Mesendoderm (in vitro differentiated cells): ENCODE measurements at regions not wholly inside any gene's neighbourhood (a gene's known extent, or its start where the extent isn't known, plus 50 kb on each side); places are given as distances from the start of the nearest gene placed in this dataset.

Experiments used
- DNase-seq: peaks from one replicate; pipeline ENCODE4 v3.0.0; 2013
- H2AK5ac ChIP-seq: 2 replicates; pipeline ENCODE4 v1.6.1; 2013; ENCODE audit warnings: low read length, inconsistent platforms
- H2BK120ac ChIP-seq: 2 replicates; pipeline ENCODE4 v1.6.1; 2013; ENCODE audit warnings: low read depth, mild to moderate bottlenecking, low read length, moderate library complexity, mixed read lengths
- H2BK15ac ChIP-seq: replicated peaks from 2 replicates; pipeline ENCODE4 v1.6.1; 2013; ENCODE audit warnings: low read depth, mild to moderate bottlenecking, moderate library complexity
- H2BK5ac ChIP-seq: 2 replicates; pipeline ENCODE4 v1.6.1; 2013; ENCODE audit warnings: low read length, inconsistent platforms
- H3K18ac ChIP-seq: 2 replicates; pipeline ENCODE4 v1.6.1; 2013; ENCODE audit warnings: mild to moderate bottlenecking, low read length, mixed read lengths
- H3K23ac ChIP-seq: one replicate; pipeline ENCODE4 v1.6.1; 2013; ENCODE audit warnings: low read length
- H3K27ac ChIP-seq: 2 replicates; pipeline ENCODE4 v1.5.1; 2013; ENCODE audit warnings: low read depth, mild to moderate bottlenecking, inconsistent platforms, low read length, moderate library complexity
- H3K27me3 ChIP-seq: 2 replicates; pipeline ENCODE4 v1.6.1; 2013; ENCODE audit warnings: low read length, control low read depth, mild to moderate bottlenecking, inconsistent platforms; ENCODE audit not compliant: insufficient read depth, poor library complexity
- H3K36me3 ChIP-seq: 2 replicates; pipeline ENCODE4 v1.6.1; 2013; ENCODE audit warnings: low read length, inconsistent platforms; ENCODE audit not compliant: control insufficient read depth, insufficient read depth
- H3K4ac ChIP-seq: one replicate; pipeline ENCODE4 v1.6.1; 2013; ENCODE audit warnings: low read depth, mild to moderate bottlenecking, low read length, moderate library complexity
- H3K4me1 ChIP-seq: 2 replicates; pipeline ENCODE4 v1.6.1; 2013; ENCODE audit warnings: low read depth, low read length, inconsistent platforms; ENCODE audit not compliant: control insufficient read depth
- H3K4me2 ChIP-seq: 2 replicates; pipeline ENCODE4 v1.6.1; 2013; ENCODE audit warnings: low read length
- H3K4me3 ChIP-seq: 2 replicates; pipeline ENCODE4 v1.5.1; 2013; ENCODE audit warnings: mild to moderate bottlenecking, low read length
- H3K56ac ChIP-seq: one replicate; pipeline ENCODE4 v1.6.1; 2013; ENCODE audit warnings: low read length
- H3K79me1 ChIP-seq: 2 replicates; pipeline ENCODE4 v1.6.1; 2013; ENCODE audit warnings: low read length, inconsistent platforms
- H3K79me2 ChIP-seq: 2 replicates; pipeline ENCODE4 v1.6.1; 2013; ENCODE audit warnings: mild to moderate bottlenecking, low read length; ENCODE audit not compliant: control insufficient read depth, insufficient read depth
- H3K9ac ChIP-seq: 2 replicates; pipeline ENCODE4 v1.6.1; 2013; ENCODE audit warnings: low read length, inconsistent platforms
- H4K5ac ChIP-seq: one replicate; pipeline ENCODE4 v1.6.1; 2013; ENCODE audit warnings: low read length
- H4K8ac ChIP-seq: one replicate; pipeline ENCODE4 v1.6.1; 2013; ENCODE audit warnings: low read depth, mild to moderate bottlenecking, control low read depth, low read length, moderate library complexity
- whole genome bisulfite sequencing: extraction: QIAGEN DNeasy Blood & Tissue Kit; methylation state at CpG from one replicate; pipeline ENCODE4 v1.1.7; 2013; ENCODE audit warnings: low lambda C conversion rate, missing lambda C conversion rate; ENCODE audit not compliant: insufficient coverage; ENCODE audit errors: extremely low coverage; 5-methylcytosine and 5-hydroxymethylcytosine counted together

GRCh38 chr21:17402937-17403336 lies 109.9 kb upstream of the CXADR start:
- no peaks in the 10 kb centered on the region for H3K4me1 ChIP-seq
- H3K56ac ChIP-seq, result no peak overlapping the region
- DNase-seq, result no peak
- H3K4me2 ChIP-seq, result no peak overlapping the region
- H3K4ac ChIP-seq, result no peak overlapping the region
- no peak overlapping the region for H2BK15ac ChIP-seq
- no CpG with 5 or more reads among the region's 3 CpGs for WGBS
- H4K5ac ChIP-seq, result no peak overlapping the region
- no peaks in the 10 kb centered on the region for H3K36me3 ChIP-seq
- H2BK120ac ChIP-seq, result no peak overlapping the region
- no peak overlapping the region for H3K27ac ChIP-seq
- H2BK5ac ChIP-seq, result no peak overlapping the region
- no peak overlapping the region for H3K4me3 ChIP-seq
- no peaks in the 10 kb centered on the region for H3K79me2 ChIP-seq
- no peaks in the 10 kb centered on the region for H3K79me1 ChIP-seq
- H3K27me3 ChIP-seq, result no peaks in the 10 kb centered on the region
- H3K9ac ChIP-seq, result no peak overlapping the region
- no peak overlapping the region for H3K23ac ChIP-seq
- H3K18ac ChIP-seq, result no peak overlapping the region
- no peak overlapping the region for H2AK5ac ChIP-seq
- H4K8ac ChIP-seq, result no peak overlapping the region

GRCh38 chr21:17406202-17406601 lies 106.6 kb upstream of the CXADR start:
- no peaks in the 10 kb centered on the region for H3K4me1 ChIP-seq
- H3K79me2 ChIP-seq, result no peaks in the 10 kb centered on the region
- DNase-seq, result no peak
- H3K4me3 ChIP-seq, result no peak overlapping the region
- no peaks in the 10 kb centered on the region for H3K36me3 ChIP-seq
- H4K5ac ChIP-seq, result no peak overlapping the region
- H2BK120ac ChIP-seq, result no peak overlapping the region
- WGBS, result no CpG with 5 or more reads among the region's 4 CpGs
- H3K4me2 ChIP-seq, result no peak overlapping the region
- no peak overlapping the region for H3K27ac ChIP-seq
- H2BK15ac ChIP-seq, result no peak overlapping the region
- H3K4ac ChIP-seq, result no peak overlapping the region
- H3K27me3 ChIP-seq, result no peaks in the 10 kb centered on the region
- H3K79me1 ChIP-seq, result no peaks in the 10 kb centered on the region
- no peak overlapping the region for H4K8ac ChIP-seq
- H3K18ac ChIP-seq, result no peak overlapping the region
- no peak overlapping the region for H2AK5ac ChIP-seq
- H3K9ac ChIP-seq, result no peak overlapping the region
- no peak overlapping the region for H3K23ac ChIP-seq
- H3K56ac ChIP-seq, result no peak overlapping the region
- H2BK5ac ChIP-seq, result no peak overlapping the region

- Histone ChIP-seq H2BK5ac (no peak overlapping the region), H4K5ac (no peak overlapping the region), H3K4me1 (no peaks in the 10 kb centered on the region), H3K23ac (no peak overlapping the region), H3K56ac (no peak overlapping the region), H3K36me3 (no peaks in the 10 kb centered on the region), H3K18ac (no peak overlapping the region), H3K27ac (no peak overlapping the region), H3K4ac (no peak overlapping the region), H2BK15ac (no peak overlapping the region), H3K4me3 (no peak overlapping the region), H3K27me3 (no peaks in the 10 kb centered on the region), H3K79me1 (no peaks in the 10 kb centered on the region), H4K8ac (no peak overlapping the region), H3K4me2 (no peak overlapping the region), H2BK120ac (no peak overlapping the region), H3K79me2 (no peaks in the 10 kb centered on the region), H3K9ac (no peak overlapping the region), H2AK5ac (no peak overlapping the region)
- DNase-seq, result no peak
- WGBS, result no CpG with 5 or more reads among the region's 1 CpG
Measured at GRCh38 chr21:17414766-17415165, 98.1 kb upstream of the CXADR start.

GRCh38 chr21:17416139-17416538 lies 96.7 kb upstream of the CXADR start:
- Histone ChIP-seq H3K4me3 (no peak overlapping the region), H2BK120ac (no peak overlapping the region), H3K9ac (no peak overlapping the region), H3K56ac (no peak overlapping the region), H3K18ac (no peak overlapping the region), H3K79me2 (no peaks in the 10 kb centered on the region), H3K79me1 (no peaks in the 10 kb centered on the region), H3K27me3 (no peaks in the 10 kb centered on the region), H3K27ac (no peak overlapping the region), H2BK15ac (no peak overlapping the region), H3K4me2 (no peak overlapping the region), H3K23ac (no peak overlapping the region), H2BK5ac (no peak overlapping the region), H2AK5ac (no peak overlapping the region), H3K36me3 (no peaks in the 10 kb centered on the region), H4K5ac (no peak overlapping the region), H3K4ac (no peak overlapping the region), H3K4me1 (no peaks in the 10 kb centered on the region), H4K8ac (no peak overlapping the region)
- WGBS, result no CpG with 5 or more reads among the region's 2 CpGs
- no peak for DNase-seq

GRCh38 chr21:17422931-17423330 lies 89.9 kb upstream of the CXADR start:
- no CpG with 5 or more reads among the region's 2 CpGs for WGBS
- no peak overlapping the region for H3K9ac ChIP-seq
- H3K27ac ChIP-seq, result no peak overlapping the region
- no peak overlapping the region for H2AK5ac ChIP-seq
- no peaks in the 10 kb centered on the region for H3K27me3 ChIP-seq
- no peaks in the 10 kb centered on the region for H3K79me2 ChIP-seq
- no peaks in the 10 kb centered on the region for H3K36me3 ChIP-seq
- H2BK15ac ChIP-seq, result no peak overlapping the region
- no peak overlapping the region for H3K23ac ChIP-seq
- no peak overlapping the region for H3K4me2 ChIP-seq
- no peak overlapping the region for H2BK120ac ChIP-seq
- H3K56ac ChIP-seq, result no peak overlapping the region
- H2BK5ac ChIP-seq, result no peak overlapping the region
- H3K18ac ChIP-seq, result no peak overlapping the region
- DNase-seq, result no peak
- no peaks in the 10 kb centered on the region for H3K79me1 ChIP-seq
- H3K4me3 ChIP-seq, result no peak overlapping the region
- H3K4me1 ChIP-seq, result no peaks in the 10 kb centered on the region
- no peak overlapping the region for H3K4ac ChIP-seq
- no peak overlapping the region for H4K5ac ChIP-seq
- H4K8ac ChIP-seq, result no peak overlapping the region

GRCh38 chr21:17427157-17427556 lies 85.7 kb upstream of the CXADR start:
- H3K79me2 ChIP-seq, result no peaks in the 10 kb centered on the region
- no peak overlapping the region for H3K18ac ChIP-seq
- H3K4me3 ChIP-seq, result no peak overlapping the region
- H2BK120ac ChIP-seq, result no peak overlapping the region
- H3K79me1 ChIP-seq, result no peaks in the 10 kb centered on the region
- no peaks in the 10 kb centered on the region for H3K36me3 ChIP-seq
- no peak for DNase-seq
- no peak overlapping the region for H2AK5ac ChIP-seq
- no peak overlapping the region for H3K9ac ChIP-seq
- H2BK15ac ChIP-seq, result no peak overlapping the region
- no peak overlapping the region for H4K5ac ChIP-seq
- no peak overlapping the region for H4K8ac ChIP-seq
- no peak overlapping the region for H3K23ac ChIP-seq
- no peaks in the 10 kb centered on the region for H3K27me3 ChIP-seq
- H3K4me1 ChIP-seq, result no peaks in the 10 kb centered on the region
- no peak overlapping the region for H3K4ac ChIP-seq
- H3K27ac ChIP-seq, result no peak overlapping the region
- no peak overlapping the region for H3K56ac ChIP-seq
- H3K4me2 ChIP-seq, result no peak overlapping the region
- no peak overlapping the region for H2BK5ac ChIP-seq
- WGBS, result no CpG with 5 or more reads among the region's 7 CpGs
